Medulla oblongata (tissue), 1 donor: ENCODE measurements at regions not wholly inside any gene's neighbourhood (a gene's known extent, or its start where the extent isn't known, plus 50 kb on each side); places are given as distances from the start of the nearest gene placed in this dataset.

Source experiments
- DNase-seq: peaks from one replicate; pipeline ENCODE4 v3.0.0-alpha.2; 2015; ENCODE audit errors: extremely low spot score

GRCh38 chr18:24734058-24734457, 273.6 kb downstream of the HRH4 start:
- DNase-seq, result peak; percentile 56

GRCh38 chr18:24735624-24736231, 275.3 kb downstream of the HRH4 start:
- DNase-seq, result no peak

GRCh38 chr18:24736662-24737330, 276.4 kb downstream of the HRH4 start:
- DNase-seq, result no peak

- no peak for DNase-seq
Observed at GRCh38 chr18:24740829-24741228, 280.4 kb downstream of the HRH4 start.

GRCh38 chr18:24741321-24741720, 280.9 kb downstream of the HRH4 start:
- DNase-seq, result no peak

DNA sequence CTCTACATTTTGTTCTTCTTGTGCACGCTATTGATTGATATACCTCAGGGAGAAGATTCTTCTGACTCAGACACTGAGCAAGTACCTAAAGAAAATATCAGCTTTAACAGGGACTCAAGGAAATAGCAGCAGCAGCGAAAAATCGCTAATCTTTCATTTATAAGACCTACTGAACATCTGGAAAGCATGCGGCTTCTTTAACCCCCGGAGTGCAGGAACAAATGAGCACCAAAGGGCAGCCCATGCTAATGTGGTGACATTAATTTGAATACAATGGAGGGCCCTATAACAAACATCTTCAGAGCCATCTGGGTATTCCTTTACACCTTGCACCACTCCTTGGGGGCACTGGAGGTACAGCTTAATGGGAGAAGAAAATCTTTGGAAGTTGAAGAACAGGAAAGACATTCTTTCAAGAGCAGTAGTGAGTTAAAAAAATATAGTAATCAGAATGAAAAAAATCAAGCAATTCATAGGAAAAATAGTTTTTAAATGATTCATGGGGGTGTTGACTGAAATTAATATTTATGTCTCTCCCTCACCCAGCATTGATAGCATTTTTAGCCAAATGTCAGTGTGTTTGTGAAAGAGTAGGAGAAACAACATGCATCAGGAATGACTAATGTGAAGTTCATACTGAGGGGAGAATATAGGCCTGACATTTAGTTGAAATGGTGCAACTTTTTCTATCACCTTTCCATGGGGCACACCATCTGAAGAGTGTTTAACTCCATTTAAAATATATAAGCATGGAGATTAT, 281.7 kb downstream of the HRH4 start:
- DNase-seq, result no peak

DNA sequence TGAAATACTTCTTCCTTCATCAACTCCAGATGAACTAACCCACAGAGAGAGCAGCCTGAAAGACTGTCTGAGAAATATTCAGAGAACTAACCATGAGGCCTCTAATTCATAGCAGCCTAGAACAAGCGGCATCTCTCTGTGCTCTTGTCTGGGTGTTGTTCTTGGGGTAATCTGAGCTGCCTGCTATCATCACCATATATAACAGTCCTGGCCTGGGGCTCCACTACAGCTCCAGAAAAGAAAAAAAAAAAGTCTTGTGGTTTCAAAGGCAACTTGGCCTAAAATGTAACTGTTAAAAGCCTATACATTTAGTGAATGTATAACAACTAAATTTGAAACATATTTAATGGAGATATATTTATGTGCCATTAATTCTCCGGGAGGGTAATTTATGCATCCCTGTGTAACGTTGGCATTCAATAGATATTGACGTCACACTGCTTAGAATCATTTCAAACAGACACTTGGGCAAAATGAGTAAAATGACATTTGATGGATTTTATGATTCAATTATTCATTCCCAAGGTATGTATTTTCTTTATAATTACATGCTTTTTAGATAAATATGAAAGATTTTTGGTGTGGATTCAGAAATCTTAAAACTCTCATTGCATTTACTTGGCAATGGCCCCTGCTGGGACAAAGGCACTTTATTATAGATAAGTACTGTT, 294.3 kb downstream of the HRH4 start:
- no peak for DNase-seq

DNA sequence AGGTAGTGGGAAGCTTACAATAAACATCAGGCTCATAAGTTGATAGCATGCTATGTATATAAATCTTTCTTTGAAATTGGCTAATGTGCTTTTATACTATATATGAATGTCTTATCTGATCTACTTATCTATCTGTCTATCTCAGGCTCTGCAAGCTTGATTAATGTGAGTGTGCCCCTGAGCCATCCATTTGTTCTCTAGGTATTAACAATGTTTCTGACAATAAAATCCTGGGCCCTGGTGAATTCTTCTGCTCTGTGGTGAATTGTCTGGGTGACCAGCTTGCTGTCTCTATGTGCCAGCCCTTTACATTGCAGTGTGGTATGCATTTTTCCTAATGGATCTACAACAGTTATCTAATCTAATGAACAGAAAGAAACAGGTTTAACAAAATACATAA, 295.9 kb downstream of the HRH4 start:
- DNase-seq, result no peak

- DNase-seq, result no peak
Observed at GRCh38 chr18:24757134-24757533, 296.7 kb downstream of the HRH4 start.

- no peak for DNase-seq
Observed at GRCh38 chr18:24761765-24762164, 301.3 kb downstream of the HRH4 start.

- DNase-seq, result peak; percentile 6
Observed at GRCh38 chr18:24762511-24762910, 302.1 kb downstream of the HRH4 start.

DNA sequence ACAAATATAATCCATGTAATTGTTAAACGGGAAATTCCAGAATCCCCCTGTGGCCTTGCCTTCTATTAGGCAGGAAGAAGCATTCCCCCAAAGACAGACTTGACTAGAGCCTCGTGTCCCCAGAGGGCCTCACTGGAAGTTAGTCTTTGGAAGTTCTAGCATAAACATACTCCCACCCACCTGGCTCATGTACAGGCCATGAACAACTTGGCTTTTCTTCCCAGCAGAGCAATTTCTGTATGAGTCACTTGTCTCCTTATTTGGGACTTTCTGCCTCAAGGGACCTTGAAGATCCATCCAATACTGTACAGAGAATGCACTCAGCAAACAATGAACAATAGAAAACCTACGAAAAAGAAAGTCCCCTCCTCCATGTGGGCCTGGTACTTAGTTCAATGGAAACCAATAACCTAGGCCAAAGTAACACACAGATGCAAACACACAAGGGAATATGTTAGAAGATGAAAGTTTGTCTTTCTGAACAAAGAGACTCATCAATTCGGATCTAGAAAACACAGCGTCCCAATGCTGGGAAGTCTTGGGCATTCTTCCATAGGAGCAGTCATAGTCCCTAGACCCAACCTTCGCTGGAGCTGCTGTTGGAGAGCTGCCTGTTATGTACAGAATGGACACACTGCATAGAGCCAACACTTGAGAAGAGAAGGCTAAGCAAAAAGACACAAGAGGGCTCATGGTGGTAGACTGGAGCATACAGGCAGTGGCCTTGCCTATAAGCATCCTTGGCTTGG, 303.5 kb downstream of the HRH4 start:
- DNase-seq, result no peak

GRCh38 chr18:24764766-24765165, 304.3 kb downstream of the HRH4 start:
- no peak for DNase-seq

GRCh38 chr18:24766376-24766775, 305.9 kb downstream of the HRH4 start:
- DNase-seq, result no peak

DNA sequence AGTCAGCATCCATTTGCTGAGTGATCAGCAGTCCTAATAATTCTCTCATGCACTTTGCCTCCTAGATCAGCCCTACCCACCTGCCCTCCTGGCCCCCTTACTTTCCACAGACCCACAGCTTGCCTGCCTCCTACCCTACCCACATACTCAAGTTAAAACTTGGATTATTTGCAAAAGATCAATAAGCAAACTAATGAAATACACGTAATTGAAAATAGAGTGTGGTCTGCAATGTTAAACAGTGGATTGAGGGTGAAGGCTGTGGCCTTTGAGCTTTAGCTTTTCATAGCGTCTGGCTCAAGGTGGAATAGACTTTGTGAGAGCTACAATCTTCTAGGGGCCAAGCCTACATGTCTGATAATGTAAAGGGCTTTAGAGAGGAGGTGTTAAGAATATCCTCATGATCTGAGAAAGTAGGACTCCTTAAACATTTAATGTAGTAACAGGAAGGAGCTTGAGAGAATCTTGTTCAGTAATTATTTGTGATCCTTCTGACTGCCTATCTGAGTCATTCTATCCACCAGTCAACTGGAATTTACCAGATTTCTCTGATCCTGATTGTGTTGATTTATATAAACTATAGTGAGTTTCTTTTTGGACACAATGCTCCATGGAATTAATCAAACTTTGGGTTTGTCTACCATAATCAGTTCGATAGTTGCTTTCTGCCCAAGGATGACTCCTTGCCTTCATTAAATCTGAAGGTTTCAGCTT, 310.0 kb downstream of the HRH4 start:
- no peak for DNase-seq

GRCh38 chr18:24771300-24771699, 310.9 kb downstream of the HRH4 start:
- no peak for DNase-seq

DNA sequence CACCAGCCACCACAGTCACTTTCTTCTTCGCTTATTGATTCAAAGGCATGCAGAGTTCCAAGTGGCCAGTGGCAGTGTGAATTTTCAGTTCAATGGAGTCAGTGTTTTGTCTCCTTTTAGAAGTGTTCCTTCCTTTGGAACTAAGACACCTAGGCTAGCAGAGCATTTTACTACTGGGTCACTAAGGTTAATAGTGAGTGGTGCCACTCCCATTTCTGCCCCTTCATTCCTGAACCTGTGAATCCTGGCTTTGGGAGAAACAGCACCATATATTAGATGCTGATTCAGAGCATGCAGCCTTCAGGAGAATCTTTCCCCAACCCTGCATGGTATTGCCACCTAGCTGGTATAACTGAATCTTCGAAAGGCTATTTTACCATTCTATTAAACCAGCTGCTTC, 312.7 kb downstream of the HRH4 start:
- DNase-seq, result no peak

DNA sequence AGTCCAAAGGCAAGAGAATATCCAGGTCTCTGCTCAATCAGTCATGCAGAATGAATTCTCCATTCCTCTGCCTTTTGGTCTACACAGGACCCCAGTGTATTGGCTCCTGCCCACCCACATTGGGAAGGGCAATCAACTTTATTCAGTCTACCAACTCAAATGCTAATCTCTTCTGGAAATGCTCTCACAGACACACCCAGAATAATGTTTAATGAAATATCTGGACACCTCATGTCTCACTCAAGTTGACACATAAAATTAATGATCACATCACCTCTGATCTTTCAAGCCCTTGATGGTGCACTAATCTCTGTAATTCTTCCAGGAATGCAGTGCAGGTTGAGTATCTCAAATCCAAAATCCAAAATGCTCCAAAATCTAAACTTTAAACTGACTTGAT, 315.6 kb downstream of the HRH4 start:
- no peak for DNase-seq

DNA sequence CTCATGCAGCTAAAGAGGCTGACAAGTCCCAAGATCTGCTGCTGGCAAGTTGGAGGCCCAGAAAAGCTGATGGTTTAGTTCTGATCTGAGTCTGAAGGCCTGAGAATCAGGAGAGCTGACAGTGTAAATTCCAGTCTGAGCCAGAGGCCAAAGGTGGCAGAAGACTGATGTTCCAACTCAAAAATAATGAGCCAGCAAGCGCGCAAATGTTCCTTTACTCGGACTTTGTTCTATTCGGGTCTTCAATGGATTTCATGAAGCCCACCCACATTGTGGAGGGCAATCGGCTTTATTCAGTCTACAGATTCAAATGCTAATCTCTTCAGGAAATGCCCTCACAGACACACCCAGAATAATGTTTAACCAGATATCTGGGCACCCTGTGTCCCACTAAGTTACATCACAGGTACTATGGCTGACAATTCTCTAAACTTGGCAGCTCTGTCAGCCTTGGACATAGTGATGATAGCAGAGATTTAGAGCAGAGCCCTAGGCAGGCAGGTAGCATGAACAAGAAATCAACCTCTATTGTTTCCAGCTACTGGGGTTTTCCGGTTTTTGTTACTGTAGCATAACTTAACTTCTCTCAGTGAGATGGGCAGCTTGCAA, 318.5 kb downstream of the HRH4 start:
- DNase-seq, result no peak

- DNase-seq, result no peak
Observed at GRCh38 chr18:24782566-24782965, 322.1 kb downstream of the HRH4 start.

GRCh38 chr18:24785019-24785418, 324.6 kb downstream of the HRH4 start:
- DNase-seq, result no peak
